Activated CD8-positive, alpha-beta T cell treated with anti-CD3 and anti-CD28 coated beads for 36 hours (primary cell): ENCODE measurements at regions not wholly inside any gene's neighbourhood (a gene's known extent, or its start where the extent isn't known, plus 50 kb on each side); places are given as distances from the start of the nearest gene placed in this dataset.
"Not testable (repeated sequence)": the region's sequence is repeated elsewhere in the genome, so short reads cannot be mapped to it uniquely, and the experiment has no call there.

Experiments
- ATAC-seq: fragments of 200-7000 bp; cut with Tn5 transposase; one replicate; pipeline ENCODE4 v1.10.0; 2021; ENCODE audit warnings: mild to moderate bottlenecking, moderate library complexity
- CTCF ChIA-PET: fragments of 350-600 bp; sonication (Branson Sonifier 250); formaldehyde crosslinking; loops from one replicate; lab custom pipeline; 2021; ENCODE audit warnings: antibody characterized with exemption; lab: Charles Lee
- POLR2A ChIA-PET: fragments of 350-600 bp; sonication (Branson Sonifier 250); formaldehyde crosslinking; loops from one replicate; lab custom pipeline; 2021; ENCODE audit warnings: antibody characterized with exemption; lab: Charles Lee
- DNase-seq: peaks from one replicate; pipeline ENCODE4 v3.0.0-alpha.2; 2020
- H3K27ac Mint-ChIP-seq: one replicate; pipeline ENCODE4 v1.8.0; 2021; ENCODE audit warnings: mild to moderate bottlenecking, mixed read lengths
- H3K27me3 Mint-ChIP-seq: one replicate; pipeline ENCODE4 v1.8.0; 2021; ENCODE audit warnings: mixed read lengths
- H3K36me3 Mint-ChIP-seq: one replicate; pipeline ENCODE4 v1.8.0; 2021; ENCODE audit warnings: low read depth, mixed read lengths
- H3K4me1 Mint-ChIP-seq: one replicate; pipeline ENCODE4 v1.8.0; 2021; ENCODE audit warnings: low read depth, mixed read lengths
- H3K4me3 Mint-ChIP-seq: one replicate; pipeline ENCODE4 v1.8.0; 2021; ENCODE audit warnings: mild to moderate bottlenecking, moderate library complexity, mixed read lengths
- H3K9me3 Mint-ChIP-seq: one replicate; pipeline ENCODE4 v1.8.0; 2021; ENCODE audit warnings: mixed read lengths
- intact Hi-C: fragments of 100-400 bp; cut with micrococcal nuclease; formaldehyde crosslinking; loops from one replicate; pipeline ENCODE4 v1.10.0; 2022
- TF ChIP-seq, protein P1 (sequence below): fragments of 200-600 bp; IDR thresholded peaks from one replicate; pipeline ENCODE4 v1.8.0; 2022; ENCODE audit warnings: antibody characterized with exemption, mild to moderate bottlenecking

DNA sequence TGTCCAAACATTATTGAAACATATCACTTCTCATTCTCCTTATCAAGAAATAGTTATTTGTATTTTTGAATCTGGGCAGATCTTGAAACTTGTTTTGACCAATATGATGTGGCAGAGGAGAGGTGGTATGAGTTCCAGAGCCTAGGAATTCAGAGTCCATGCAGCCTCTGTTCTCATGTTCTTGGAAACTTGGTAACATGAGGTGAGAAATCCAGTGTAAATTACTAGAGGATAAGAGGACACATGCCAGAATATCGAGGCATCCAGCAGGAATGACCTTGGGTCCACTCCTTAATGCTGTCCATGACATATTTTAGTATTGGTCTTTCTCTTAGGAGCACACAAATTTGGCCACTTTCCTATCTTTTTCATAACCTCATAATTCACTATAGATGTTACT, 1374.6 kb downstream of the FSCB start:
- ChIA-PET POLR2A (no interaction called here), CTCF (no interaction called here)
- no peak for ATAC-seq
- intact Hi-C loops: no loop called here
- peaks cover 19% of the 10 kb centered on the region for H3K9me3 Mint-ChIP-seq
- H3K27ac Mint-ChIP-seq: no peak overlapping the region
- no peaks in the 10 kb centered on the region for H3K36me3 Mint-ChIP-seq
- DNase-seq: no peak
- no peaks in the 10 kb centered on the region for H3K4me1 Mint-ChIP-seq
- TF ChIP-seq, protein P1, sequence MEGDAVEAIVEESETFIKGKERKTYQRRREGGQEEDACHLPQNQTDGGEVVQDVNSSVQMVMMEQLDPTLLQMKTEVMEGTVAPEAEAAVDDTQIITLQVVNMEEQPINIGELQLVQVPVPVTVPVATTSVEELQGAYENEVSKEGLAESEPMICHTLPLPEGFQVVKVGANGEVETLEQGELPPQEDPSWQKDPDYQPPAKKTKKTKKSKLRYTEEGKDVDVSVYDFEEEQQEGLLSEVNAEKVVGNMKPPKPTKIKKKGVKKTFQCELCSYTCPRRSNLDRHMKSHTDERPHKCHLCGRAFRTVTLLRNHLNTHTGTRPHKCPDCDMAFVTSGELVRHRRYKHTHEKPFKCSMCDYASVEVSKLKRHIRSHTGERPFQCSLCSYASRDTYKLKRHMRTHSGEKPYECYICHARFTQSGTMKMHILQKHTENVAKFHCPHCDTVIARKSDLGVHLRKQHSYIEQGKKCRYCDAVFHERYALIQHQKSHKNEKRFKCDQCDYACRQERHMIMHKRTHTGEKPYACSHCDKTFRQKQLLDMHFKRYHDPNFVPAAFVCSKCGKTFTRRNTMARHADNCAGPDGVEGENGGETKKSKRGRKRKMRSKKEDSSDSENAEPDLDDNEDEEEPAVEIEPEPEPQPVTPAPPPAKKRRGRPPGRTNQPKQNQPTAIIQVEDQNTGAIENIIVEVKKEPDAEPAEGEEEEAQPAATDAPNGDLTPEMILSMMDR: no peak
- no peak overlapping the region for H3K4me3 Mint-ChIP-seq
- no peaks in the 10 kb centered on the region for H3K27me3 Mint-ChIP-seq

DNA sequence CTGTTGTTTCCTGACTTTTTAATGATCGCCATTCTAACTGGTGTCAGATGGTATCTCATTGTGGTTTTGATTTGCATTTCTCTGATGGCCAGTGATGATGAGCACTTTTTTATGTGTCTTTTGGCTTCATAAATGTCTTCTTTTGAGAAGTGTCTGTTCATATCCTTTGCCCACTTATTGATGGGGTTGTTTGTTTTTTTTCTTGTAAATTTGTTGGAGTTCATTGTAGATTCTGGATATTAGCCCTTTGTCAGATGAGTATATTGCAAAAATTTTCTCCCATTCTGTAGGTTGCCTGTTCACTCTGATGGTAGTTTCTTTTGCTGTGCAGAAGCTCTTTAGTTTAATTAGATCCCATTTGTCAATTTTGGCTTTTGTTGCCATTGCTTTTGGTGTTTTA, 1378.7 kb downstream of the FSCB start:
- ATAC-seq, H3K27me3 Mint-ChIP-seq, H3K27ac Mint-ChIP-seq, intact Hi-C loops, H3K4me3 Mint-ChIP-seq, POLR2A ChIA-PET, H3K4me1 Mint-ChIP-seq, H3K36me3 Mint-ChIP-seq, H3K9me3 Mint-ChIP-seq, CTCF ChIA-PET, DNase-seq: not testable (repeated sequence)

DNA sequence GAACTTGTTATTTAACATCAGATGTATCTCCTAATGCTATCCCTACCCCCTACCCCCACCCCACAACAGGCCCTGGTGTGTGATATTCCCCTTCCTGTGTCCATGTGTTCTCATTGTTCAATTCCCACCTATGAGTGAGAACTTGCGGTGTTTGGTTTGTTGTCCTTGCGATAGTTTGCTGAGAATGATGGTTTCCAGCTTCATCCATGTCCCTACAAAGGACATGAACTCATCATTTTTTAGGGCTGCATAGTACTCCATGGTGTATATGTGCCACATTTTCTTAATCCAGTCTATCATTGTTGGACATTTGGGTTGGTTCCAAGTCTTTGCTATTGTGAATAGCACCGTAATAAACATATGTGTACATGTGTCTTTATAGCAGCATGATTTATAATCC, 1379.2 kb downstream of the FSCB start:
- H3K36me3 Mint-ChIP-seq, CTCF ChIA-PET, H3K4me1 Mint-ChIP-seq, H3K4me3 Mint-ChIP-seq, H3K9me3 Mint-ChIP-seq, ATAC-seq, DNase-seq, POLR2A ChIA-PET, intact Hi-C loops, H3K27ac Mint-ChIP-seq, H3K27me3 Mint-ChIP-seq: not testable (repeated sequence)

DNA sequence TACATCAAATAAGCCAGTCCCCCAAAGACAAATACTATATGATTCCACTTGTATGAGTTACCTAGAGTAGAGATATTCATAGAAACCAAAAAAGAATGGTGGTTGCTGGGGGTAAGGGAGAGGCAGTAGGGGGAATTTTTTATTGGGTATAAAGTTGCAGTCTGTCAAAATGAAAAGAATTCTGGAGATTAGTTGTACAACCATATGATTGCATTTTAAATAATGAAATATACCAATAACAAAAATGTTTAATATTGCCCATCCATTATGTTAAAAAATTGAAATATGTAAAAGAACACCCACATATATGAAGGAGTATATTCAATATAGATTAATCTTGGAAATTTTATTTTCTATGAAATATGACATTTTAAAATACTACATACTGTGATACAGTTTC, 1383.5 kb downstream of the FSCB start:
- ChIA-PET POLR2A (no interaction called here), CTCF (no interaction called here)
- Mint-ChIP-seq H3K27ac (no peak overlapping the region), H3K9me3 (peaks cover 14% of the 10 kb centered on the region), H3K36me3 (no peaks in the 10 kb centered on the region), H3K27me3 (no peaks in the 10 kb centered on the region), H3K4me3 (no peak overlapping the region), H3K4me1 (no peaks in the 10 kb centered on the region)
- no peak for ATAC-seq
- DNase-seq: no peak
- intact Hi-C loops: no loop called here
- TF ChIP-seq, protein P1: no peak

DNA sequence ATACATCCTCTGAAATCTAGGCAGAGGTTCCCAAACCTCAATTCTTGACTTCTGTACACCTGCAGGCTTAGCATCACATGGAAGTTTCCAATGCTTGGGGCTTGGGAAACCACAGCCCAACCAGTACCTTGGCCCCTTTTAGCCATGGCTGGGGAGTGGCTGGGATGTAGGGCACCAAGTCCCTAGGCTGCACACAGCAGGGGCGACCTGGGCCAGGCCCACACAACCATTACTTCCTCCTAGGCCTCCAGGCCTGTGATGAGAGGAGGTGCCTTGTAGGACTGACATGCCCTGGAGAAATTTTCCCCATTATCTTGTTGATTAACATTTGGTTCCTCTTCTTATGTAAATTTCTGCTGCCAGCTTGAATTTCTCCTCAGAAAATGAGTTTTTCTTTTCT, 1387.4 kb downstream of the FSCB start:
- Mint-ChIP-seq H3K9me3 (peaks cover 13% of the 10 kb centered on the region), H3K27ac (no peak overlapping the region), H3K4me3 (no peak overlapping the region), H3K27me3 (no peaks in the 10 kb centered on the region), H3K4me1 (no peaks in the 10 kb centered on the region), H3K36me3 (no peaks in the 10 kb centered on the region)
- CTCF ChIA-PET: no interaction called here
- TF ChIP-seq, protein P1: no peak
- no peak for DNase-seq
- intact Hi-C loops: no loop called here
- POLR2A ChIA-PET: no interaction called here
- ATAC-seq: no peak

DNA sequence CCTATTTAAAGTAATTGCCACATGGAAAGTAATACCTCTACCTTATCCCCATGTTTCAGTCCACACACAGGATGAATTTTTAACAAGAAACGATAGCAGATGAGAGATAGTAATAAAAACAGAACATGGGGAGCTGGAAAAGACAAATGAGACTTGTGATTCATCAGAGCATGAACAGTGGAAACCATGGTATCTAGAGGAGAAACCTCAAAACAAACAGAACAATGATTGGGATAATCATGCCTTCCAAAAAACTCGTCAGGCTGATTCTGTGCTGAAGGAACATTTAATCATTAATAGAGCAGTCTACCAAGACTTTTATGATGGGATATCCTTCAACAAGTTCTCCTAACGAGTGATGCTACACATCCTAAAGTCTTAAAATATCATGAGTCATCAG, 1390.7 kb downstream of the FSCB start:
- ChIA-PET POLR2A (no interaction called here), CTCF (no interaction called here)
- no peaks in the 10 kb centered on the region for H3K36me3 Mint-ChIP-seq
- H3K27ac Mint-ChIP-seq: no peak overlapping the region
- TF ChIP-seq, protein P1: no peak
- peaks cover 12% of the 10 kb centered on the region for H3K9me3 Mint-ChIP-seq
- intact Hi-C loops: no loop called here
- no peak overlapping the region for H3K4me3 Mint-ChIP-seq
- H3K4me1 Mint-ChIP-seq: no peaks in the 10 kb centered on the region
- DNase-seq: no peak
- H3K27me3 Mint-ChIP-seq: no peaks in the 10 kb centered on the region
- no peak for ATAC-seq
